ENCODE measurements at regions not wholly inside any gene's neighbourhood (a gene's known extent, or its start where the extent isn't known, plus 50 kb on each side); places are given as distances from the start of the nearest gene placed in this dataset.

DNA sequence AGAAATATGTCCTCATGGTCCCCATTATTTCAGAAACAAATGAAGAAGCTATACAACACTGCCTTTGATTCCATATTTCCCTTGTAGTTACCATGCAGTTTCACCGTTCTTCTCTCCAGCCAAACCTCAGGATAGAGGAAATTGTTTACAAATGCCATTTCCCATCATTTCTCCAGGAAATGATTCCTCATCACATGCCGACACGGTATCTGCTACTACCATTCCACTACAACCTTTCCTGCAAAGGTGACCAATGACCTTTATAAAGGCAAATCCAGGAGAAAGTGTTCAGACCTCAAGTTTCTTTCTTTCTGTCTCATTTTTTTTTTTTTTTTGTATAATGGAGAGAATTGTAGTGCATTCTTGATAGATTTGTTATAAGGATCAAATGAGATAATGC is 460.8 kb upstream of the CDH20 start:
- H3K27me3 ChIP-seq (ENCODE audit: control insufficient read depth, insufficient read depth, low read length), result no peaks in the 10 kb centered on the region
- H3K4me3 ChIP-seq (ENCODE audit: low read depth, low read length), result no peak overlapping the region
- ChIA-PET POLR2A (no interaction called here), CTCF (no interaction called here)
- TF ChIP-seq, protein P1, sequence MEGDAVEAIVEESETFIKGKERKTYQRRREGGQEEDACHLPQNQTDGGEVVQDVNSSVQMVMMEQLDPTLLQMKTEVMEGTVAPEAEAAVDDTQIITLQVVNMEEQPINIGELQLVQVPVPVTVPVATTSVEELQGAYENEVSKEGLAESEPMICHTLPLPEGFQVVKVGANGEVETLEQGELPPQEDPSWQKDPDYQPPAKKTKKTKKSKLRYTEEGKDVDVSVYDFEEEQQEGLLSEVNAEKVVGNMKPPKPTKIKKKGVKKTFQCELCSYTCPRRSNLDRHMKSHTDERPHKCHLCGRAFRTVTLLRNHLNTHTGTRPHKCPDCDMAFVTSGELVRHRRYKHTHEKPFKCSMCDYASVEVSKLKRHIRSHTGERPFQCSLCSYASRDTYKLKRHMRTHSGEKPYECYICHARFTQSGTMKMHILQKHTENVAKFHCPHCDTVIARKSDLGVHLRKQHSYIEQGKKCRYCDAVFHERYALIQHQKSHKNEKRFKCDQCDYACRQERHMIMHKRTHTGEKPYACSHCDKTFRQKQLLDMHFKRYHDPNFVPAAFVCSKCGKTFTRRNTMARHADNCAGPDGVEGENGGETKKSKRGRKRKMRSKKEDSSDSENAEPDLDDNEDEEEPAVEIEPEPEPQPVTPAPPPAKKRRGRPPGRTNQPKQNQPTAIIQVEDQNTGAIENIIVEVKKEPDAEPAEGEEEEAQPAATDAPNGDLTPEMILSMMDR (IDR thresholded peaks at IDR 0.05; ENCODE audit: low read depth, low read length), result no peak
- DNase-seq (ENCODE audit: low read depth, low spot score), result no peak
- H3K9me3 ChIP-seq (ENCODE audit: control insufficient read depth, insufficient read depth, low read length), result peaks cover 3% of the 10 kb centered on the region
- no peak overlapping the region for H3K27ac ChIP-seq (ENCODE audit: low read depth, low read length)

- DNase-seq (ENCODE audit: low read depth, low spot score), result no peak
- ChIA-PET CTCF (no interaction called here), POLR2A (no interaction called here)
- Histone ChIP-seq H3K27me3 (ENCODE audit: control insufficient read depth, insufficient read depth, low read length) (no peaks in the 10 kb centered on the region), H3K4me3 (ENCODE audit: low read depth, low read length) (no peak overlapping the region), H3K9me3 (ENCODE audit: control insufficient read depth, insufficient read depth, low read length) (peaks cover 3% of the 10 kb centered on the region), H3K27ac (ENCODE audit: low read depth, low read length) (no peak overlapping the region)
- TF ChIP-seq, protein P1 (IDR thresholded peaks at IDR 0.05; ENCODE audit: low read depth, low read length), result no peak
Measured at GRCh38 chr18:60873708-60874107, 459.5 kb upstream of the CDH20 start.

DNA sequence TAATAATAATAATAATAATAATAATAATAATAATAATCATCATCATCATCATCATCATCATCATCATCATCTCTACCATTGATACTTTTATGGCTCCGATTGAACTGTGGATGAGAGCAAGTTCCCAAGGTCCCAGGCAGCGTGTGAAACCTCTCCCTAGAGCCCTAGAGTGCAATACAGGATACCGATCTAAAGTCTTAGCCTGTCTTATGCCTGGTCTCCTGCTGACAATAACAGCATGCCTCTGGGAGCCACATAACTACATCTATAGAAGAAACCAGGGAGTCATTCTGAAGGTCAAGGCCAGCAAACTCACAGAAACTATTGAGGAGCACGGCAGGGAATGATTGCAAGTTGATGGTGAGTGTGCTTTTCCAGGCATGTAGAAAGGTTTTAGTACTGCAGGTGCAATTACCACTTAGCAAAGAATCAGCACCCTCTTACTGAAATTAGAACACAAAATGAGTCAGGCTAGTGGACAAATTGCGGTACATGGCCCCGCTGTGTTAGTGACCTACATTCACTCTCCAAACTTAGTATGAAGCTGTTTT is 457.2 kb upstream of the CDH20 start:
- TF ChIP-seq, protein P1 (IDR thresholded peaks at IDR 0.05; ENCODE audit: low read depth, low read length), result no peak
- Histone ChIP-seq H3K9me3 (ENCODE audit: control insufficient read depth, insufficient read depth, low read length) (peaks cover 3% of the 10 kb centered on the region), H3K4me3 (ENCODE audit: low read depth, low read length) (no peak overlapping the region), H3K27ac (ENCODE audit: low read depth, low read length) (no peak overlapping the region), H3K27me3 (ENCODE audit: control insufficient read depth, insufficient read depth, low read length) (no peaks in the 10 kb centered on the region)
- no peak for DNase-seq (ENCODE audit: low read depth, low spot score)
- POLR2A ChIA-PET, result no interaction called here
- CTCF ChIA-PET, result no interaction called here

DNA sequence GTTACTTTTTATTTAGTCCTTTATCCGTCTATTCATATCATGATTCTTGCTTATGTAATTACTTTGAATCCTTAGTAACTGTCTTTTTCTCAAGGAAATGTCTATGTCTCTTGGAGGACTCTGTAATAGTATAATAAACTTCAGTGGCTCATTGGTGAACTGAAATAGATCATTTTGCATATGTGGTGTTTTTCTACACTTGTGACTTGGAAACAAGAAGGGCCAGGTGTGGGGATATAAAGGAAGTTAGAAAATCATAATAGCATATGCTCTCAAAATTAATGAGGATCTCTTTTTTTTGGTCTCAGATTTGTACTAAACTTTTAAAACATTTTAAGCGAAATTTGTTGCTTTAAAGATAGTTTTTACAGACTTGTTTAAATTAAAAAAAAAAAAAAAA is 453.0 kb upstream of the CDH20 start:
- ChIA-PET CTCF (no interaction called here), POLR2A (no interaction called here)
- H3K27ac ChIP-seq (ENCODE audit: low read depth, low read length), result no peak overlapping the region
- DNase-seq (ENCODE audit: low read depth, low spot score), result no peak
- no peaks in the 10 kb centered on the region for H3K27me3 ChIP-seq (ENCODE audit: control insufficient read depth, insufficient read depth, low read length)
- H3K9me3 ChIP-seq (ENCODE audit: control insufficient read depth, insufficient read depth, low read length), result peaks cover 3% of the 10 kb centered on the region
- TF ChIP-seq, protein P1 (IDR thresholded peaks at IDR 0.05; ENCODE audit: low read depth, low read length), result no peak
- H3K4me3 ChIP-seq (ENCODE audit: low read depth, low read length), result no peak overlapping the region

DNA sequence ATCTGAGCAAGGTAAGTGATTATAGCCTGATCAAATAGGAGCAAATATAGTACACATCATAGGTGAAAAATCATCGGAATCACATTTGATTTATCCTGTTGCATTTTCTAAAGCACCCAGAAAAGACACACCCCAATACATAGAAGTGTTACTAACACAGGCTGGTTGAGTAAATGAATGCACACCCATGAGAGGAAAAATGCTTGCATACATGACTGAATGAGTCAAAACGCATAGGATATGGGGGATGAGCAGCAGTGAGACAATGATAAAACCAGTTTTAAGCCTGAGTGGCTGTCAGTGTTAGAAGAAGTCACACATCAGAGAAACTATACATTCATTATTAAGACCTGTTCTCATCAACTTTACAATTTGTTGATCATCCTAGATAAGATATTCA is 449.6 kb upstream of the CDH20 start:
- DNase-seq (ENCODE audit: low read depth, low spot score), result no peak
- Histone ChIP-seq H3K27me3 (ENCODE audit: control insufficient read depth, insufficient read depth, low read length) (no peaks in the 10 kb centered on the region), H3K4me3 (ENCODE audit: low read depth, low read length) (no peak overlapping the region), H3K9me3 (ENCODE audit: control insufficient read depth, insufficient read depth, low read length) (no peaks in the 10 kb centered on the region), H3K27ac (ENCODE audit: low read depth, low read length) (no peak overlapping the region)
- ChIA-PET CTCF (no interaction called here), POLR2A (no interaction called here)
- TF ChIP-seq, protein P1 (IDR thresholded peaks at IDR 0.05; ENCODE audit: low read depth, low read length), result no peak

Measured in AG04450 (cell line).